HG03175 (cell line): ENCODE measurements at regions not wholly inside any gene's neighbourhood (a gene's known extent, or its start where the extent isn't known, plus 50 kb on each side); places are given as distances from the start of the nearest gene placed in this dataset.

Experiments
- ATAC-seq: cut with Tn5 transposase; IDR thresholded peaks from one replicate; pipeline ENCODE4 v1.9.1; 2021; ENCODE audit warnings: mild to moderate bottlenecking, moderate library complexity; ENCODE audit not compliant: unreplicated experiment

DNA sequence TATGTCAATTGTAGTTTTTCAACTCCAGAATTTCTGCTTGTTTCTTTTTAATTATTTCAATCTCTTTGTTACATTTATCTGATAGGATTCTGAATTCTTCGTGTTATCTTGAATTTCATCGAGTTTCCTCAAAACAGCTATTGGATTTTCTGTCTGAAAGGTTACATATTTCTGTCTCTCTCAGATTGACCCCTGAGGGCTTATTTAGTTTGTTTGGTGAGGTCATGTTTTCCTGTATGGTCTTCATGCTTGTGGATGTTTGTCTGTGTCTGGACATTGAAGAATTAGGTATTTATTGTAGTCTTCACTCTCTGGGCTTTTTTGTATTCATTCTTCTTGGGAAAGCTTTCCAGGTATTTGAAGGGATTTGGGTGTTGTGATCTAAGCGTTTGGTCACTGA, 85.6 kb downstream of the SNAPC1 start:
- no peak for ATAC-seq

DNA sequence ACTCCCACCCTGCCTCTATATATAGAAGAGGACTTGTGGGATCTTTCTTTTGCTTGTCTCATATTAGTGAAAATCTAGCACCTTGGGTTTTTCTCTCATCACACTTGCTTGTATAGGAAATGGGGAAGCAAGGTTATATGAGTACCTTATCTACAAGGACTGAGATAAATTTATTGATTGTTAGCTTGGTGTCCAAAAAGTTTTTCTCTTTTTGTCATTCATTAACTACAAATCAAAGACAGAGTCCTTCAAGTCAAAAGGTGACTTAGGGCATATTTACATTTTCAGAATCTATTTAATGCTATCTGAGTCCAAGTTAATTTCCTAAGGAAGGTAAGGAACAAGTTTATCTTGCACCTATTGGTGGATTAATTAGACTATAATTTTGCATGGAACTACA, 92.7 kb downstream of the SNAPC1 start:
- no peak for ATAC-seq

DNA sequence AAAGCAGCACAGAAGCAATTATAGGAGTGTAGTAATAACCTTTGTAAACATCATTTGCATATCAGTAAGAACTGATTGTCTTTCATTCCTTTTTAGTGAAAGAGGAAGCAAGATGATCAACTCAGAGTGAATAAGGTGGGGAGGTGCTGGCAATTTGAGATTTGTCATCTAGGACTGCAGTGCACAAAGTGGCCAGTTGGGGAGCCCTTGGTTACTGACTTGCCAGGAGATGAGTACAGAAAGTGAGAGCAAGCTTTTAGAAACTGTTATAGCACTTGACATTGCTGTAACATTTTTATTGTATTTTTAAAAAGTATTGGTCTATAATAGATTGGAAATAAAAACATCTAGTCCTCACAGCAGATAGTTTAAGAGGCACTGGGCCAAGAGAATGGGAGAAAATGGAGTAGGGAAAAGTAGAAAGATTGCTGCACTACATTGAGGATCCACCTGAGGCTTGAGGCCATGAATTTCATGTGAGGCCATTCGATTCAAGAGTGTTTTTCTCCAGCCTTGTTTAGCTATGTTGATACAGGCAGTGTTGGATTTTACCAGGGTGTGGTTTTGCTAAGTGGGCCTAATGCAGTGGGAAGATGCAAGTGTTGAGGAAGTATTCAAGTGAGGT, 98.2 kb downstream of the SNAPC1 start:
- peak; percentile 100 for ATAC-seq

DNA sequence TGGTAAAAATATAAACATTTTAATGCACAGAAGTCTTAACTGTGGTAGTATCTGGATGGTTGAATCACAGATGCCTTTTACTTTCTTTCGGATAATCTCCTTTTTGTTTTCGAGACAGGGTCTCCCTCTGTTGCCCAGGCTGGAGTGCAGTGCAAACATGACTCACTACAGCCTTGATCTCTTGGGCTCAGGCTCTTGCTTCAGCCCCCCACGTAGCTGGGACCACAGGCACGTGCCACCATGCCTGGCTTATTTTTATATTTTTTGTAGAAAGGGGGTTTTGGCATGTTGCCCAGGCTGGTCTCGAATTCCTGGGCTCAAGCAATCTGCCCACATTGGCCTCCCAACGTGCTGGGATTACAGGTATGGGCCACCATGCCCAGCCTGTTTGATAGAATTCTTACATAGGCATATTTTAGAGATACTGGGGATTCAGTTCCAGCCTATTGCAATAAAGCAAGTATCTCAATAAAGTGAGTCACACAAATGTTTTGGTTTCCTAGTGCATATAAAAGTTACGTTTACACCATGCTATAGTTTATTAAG, 99.2 kb downstream of the SNAPC1 start:
- no peak for ATAC-seq

DNA sequence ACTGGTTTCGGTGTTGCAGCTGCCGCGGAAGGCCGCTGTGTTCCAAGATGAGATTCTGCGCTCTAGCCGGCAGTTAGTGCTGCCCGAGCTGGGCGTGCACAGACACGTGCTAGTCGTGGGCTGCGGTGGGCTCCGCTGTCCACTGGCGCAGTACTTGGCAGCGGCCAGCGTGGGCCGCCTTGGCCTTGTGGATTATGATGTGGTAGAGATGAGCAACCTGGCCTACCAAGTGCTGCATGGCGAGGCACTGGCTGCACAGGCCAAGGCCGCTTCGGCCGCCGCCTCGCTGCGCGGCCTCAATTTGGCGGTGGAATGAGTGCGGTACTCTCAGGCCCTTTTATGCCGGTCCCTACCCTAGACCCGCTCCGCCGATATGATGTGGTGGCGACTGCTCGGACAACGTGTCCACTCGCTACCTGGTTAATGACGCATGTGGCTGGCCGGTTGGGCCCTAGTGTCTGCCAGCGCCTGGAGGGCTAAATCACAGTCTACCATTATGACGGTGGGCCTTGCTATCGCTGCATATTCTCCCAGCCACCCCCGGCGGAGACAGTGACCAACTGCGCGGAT, 102.2 kb downstream of the SNAPC1 start:
- ATAC-seq: no peak

DNA sequence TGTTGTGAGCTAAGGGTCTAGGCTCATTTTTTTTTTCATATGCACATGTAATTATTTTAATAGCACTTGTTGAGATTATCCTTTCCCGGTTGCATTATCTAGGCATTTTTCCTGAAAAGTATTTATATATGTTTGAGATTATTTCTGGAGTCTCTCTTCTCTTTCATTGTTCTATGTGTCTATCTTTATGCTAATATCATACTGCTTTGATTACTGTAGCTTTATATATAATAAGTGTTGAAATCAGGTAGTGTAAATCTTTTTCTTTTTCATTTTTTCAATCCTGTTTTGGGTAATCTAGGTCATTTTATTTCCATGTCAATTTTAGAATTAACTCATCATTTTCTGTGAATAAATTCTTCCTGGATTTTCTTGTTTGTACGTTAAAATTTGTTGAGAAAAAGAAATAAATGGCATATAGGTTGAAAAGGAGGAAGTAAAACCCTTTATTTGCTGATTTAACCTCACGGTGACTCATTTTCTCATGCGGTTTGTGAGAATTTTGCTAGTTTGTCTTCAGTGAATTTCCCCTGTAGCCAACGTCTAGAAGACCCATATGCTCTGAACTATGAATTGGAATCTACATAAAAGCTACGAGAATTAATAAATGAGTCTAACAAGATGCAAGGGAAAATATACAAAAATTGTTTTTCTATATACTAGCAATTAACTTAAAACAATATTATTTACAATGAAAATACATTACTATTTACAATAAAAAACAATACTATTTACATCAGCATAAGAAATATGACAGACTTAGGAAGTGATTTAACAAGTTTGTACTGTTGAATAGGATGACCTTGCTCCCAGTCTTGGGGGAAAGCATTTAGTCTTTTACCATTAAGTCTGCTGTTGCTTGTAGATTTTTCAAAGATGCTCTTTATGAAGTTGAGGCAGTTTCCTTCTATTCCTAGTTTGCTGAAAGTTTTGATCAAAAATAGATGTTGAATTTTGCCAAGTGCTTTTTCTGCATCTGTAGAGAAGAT, 105.0 kb downstream of the SNAPC1 start:
- peak; percentile 96 for ATAC-seq

DNA sequence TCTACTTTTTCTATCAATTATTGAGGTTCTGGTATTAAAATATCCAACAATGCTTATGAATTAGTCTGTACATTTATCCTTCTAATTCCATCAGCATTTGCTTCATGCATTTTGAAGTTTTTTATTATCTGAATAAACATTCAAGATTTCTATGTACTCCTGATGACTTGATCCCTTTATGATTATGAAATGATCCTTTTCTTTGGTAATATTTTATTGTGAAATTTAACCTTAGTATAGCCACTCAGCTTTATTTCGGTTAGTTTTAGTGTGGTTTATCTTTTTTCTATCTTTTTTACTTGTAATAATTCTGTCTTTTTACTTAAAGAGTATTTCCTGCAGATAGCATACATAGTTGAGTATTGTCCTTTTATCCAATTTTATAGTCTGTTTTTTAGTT, 106.6 kb downstream of the SNAPC1 start:
- ATAC-seq: no peak

DNA sequence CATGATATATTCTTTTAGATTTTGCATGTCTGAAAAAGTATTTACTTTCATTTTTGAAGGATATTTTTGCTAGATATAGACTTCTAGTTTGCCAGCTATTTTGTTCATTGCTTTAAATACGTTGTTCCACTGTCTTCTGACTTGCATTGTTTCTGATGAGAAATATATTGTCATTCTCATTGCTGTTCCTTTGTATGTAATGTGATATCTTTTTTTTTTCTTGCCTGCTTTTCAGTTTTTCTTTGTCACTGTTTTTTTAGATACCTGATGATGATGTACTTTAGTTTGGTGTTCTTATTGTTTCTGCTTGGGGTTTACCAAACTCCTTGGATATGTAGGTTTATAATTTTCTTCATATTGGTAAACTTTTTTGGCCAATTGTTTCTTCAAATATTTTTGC, 107.9 kb downstream of the SNAPC1 start:
- no peak for ATAC-seq

DNA sequence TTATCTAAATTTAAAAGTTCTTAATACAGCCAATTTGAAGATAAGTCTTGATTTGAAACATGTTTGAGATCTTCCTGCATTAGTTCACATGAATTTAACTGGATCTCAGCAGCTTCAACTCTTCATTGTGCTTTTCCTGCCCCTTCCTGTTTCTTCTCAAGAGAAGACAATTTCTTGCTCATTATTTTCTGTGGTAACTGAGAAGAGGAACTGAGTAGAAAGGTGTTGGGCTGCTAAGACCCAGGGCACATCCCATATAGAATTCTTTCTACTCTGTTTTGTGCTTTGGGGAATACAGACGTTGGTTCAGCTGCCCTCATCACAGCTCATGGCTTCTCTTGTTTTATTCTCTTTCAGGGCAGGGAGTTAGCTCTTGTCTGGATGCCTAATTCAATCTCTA, 110.2 kb downstream of the SNAPC1 start:
- ATAC-seq: peak; percentile 98

DNA sequence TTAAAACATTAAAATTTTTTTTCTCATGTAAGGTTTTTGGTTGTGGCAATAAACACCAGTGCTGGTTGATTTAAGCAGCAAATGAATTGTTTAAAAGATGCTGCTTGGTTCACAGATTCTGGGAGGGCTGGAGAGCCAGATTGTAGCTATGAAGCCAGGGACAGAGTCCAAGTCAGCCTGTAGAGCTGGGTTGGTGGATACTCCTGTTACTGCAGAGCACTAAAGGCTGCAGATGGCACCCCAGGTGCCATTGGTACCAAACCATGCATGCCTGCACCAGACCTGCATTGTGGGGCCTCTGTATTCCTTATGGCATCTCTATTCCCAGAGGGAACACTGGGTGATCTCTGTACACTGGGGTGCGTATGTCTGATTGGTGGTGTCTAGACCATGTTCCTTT, 113.3 kb downstream of the SNAPC1 start:
- no peak for ATAC-seq

DNA sequence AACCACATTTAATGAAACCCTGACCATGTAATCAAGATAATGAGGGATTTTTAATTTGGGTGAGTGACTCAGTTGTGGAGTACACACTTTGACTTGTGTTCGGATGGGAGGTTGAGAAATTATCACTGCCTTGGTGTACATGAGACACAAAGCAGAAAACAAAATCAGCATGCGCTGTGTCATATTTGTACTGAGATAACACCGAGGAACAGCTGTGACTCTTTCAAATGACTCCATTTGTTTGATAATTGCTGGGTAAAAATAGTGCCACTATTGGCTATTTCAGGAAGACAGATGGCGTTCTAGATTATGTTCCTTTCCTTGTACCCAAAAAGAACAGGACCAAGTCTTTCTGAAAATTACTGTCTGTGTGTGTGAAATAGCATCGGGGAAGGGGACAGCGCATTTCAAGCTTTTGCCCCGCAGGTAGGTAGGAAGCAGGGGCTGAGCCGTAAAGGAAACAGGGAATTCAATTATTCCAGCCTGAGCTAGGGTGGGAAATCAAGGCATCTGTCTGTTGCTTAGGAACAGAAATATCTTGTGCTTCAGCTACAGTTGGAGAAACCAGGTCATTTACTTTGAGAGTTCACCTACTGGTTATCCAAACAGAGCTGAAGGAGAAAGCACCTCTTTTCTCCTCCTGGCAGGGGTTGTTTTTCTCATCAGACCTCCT, 114.3 kb downstream of the SNAPC1 start:
- no peak for ATAC-seq

DNA sequence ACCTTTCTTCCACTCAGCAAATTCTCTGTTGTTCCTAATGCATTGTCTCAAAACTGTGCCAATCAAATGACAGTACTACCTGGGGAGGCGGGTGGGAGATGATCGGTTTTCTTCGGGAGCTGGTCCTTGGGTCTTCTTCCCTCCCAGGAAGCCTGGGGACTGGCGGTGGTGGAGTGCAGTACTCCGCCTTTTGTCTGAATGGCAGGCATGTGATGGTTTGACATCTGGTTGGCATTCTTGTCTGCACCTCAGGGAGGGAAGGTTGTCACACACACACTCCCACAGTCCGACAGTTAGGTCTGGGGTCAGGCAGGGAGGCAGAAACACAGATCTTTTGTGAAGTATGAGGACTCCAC, 114.8 kb downstream of the SNAPC1 start:
- no peak for ATAC-seq

DNA sequence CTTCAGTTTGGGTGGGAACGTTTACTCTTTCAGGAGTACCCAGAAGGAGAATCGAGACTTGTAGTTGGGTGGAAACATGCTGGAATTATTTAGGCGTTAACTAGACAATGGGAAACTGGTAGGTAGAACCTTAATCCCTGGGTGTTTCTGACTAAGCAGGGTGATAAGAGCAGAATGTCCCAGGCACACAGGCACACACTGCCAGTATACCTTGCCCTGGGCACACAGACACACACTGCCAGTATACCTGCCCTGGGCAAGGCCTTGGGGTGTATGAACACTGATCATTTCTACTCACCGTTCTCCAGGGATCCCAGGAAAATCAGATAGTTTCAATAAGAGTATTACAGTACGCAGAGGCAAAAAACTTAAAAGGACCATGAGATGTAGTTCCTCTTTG, 115.5 kb downstream of the SNAPC1 start:
- no peak for ATAC-seq

DNA sequence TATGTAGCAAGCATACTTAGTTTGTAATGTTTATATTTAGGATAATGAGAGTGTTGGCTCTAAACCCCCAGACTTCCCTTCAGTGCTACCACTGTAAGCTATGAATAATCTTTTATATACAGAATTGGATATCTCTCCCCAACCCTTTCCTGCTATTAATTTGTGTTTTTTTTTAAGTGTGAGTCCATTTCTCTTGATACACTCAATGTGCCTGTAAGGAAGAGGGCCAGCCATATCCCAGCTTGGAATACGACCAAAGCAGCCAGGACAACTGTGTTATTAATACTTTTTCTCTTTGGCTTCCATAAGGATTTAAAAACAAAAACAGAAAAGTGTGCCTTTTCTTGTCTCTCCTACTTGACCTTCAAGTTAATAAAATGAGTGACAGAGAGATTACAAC, 116.7 kb downstream of the SNAPC1 start:
- no peak for ATAC-seq

DNA sequence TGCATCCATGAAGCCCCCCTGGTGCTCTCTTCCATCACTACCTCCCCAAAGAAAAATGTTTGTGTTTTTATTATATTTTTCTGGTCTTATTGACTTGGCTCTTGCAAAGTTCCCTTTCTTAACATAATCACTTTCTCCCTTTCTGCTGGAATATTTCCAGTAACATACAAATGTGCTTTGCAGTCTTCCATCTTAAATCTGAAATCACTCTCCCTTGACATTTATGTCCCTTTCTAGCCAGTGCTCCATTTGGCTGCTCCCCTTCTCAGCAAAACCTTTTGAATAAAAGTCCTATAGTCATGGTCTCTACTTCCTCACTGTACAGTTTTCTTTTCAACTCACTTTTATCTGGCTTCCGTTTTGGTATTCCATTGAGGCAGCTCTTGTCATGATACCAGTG, 118.8 kb downstream of the SNAPC1 start:
- ATAC-seq: no peak

DNA sequence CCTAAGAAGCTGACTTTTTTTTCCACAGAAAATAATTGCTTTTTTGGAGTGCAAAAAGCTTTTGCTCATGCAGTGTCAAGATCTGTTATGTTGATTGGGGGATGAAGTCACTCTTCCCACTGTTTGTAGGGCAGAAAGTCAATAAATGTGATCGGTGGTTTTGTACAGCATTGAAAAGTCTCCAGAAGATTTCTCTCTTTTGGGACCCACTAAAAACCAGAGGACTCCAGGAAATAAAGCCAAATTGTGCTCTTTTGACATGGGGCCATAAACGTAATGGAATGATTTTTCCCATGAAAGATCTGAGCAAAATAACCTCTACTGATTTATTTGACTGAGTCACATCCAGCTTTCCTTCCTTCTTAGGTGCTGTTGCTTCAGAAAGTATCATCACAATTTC, 122.5 kb downstream of the SNAPC1 start:
- ATAC-seq: no peak

DNA sequence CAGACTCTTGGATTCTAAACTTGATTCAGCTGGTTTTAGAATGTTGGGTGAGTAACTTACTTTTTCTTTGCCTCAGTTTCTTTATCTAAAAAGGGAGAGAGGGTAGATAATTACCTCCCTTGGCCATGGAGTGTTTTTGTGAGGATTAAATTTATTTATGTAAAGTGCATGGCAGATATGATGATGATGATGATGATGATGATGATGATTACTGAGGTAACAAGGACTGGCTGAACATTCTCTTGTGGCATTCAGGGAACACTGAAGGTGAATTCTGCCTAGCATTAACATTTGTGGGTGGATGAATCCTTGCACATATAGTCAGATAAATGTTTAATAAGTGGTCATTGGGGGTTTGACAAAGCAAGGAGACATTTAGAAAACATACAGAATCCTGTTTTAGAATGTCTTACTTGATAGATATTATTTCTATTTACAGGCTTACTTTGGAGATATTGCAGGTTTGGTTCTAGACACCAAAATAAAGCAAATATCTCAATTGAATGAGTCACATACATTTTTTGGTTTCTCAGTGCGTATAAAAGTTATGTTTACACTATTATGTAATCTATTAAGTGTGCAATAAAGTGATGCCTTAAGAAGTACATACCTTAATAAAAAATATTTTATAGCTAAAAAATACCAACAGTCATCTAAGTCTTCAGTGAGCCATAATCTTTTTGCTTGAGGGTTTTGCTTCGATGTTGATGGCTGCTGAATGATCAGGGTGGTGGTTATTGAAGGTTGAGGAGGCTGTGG, 123.2 kb downstream of the SNAPC1 start:
- ATAC-seq: no peak

DNA sequence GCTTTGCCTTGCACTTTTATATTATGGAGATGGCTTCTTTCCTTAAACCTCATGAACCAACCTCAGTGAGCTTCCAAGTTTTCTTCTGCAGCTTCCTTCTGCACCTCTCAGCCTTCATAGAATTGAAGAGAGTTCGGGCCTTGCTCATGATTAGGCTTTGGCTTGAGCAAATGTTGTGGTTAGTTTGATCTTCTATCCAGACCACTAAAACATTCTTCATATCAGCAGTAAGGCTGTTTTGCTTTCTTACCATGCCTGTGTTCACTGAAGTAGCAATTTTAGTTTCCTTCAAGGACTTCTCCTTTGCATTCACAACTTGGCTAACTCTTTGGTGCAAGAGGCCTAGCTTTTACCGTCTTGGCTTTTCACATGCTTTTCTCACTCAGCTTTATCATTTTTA, 125.4 kb downstream of the SNAPC1 start:
- ATAC-seq: no peak

DNA sequence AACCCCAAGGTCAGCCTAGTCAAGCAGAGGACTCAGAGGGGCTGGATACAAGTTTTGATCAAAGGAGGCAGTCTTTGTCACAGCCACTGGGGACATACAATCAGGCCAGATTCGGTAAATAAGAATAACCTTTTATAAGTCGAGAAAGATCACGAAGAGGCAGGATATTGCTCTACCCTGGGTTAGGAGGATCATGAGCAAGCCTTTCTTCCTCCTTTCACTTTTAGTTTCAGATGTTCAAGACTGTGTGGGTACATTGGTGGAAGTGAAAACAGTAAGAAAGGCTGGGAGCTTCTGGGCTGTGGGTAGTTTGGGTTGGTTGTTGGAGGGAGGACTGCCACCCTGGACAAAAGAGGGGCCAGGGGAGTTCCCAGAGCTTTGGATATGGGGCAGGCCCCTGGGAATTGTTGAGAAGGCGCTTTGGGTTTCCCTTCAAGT, 127.7 kb downstream of the SNAPC1 start:
- peak; percentile 99 for ATAC-seq

DNA sequence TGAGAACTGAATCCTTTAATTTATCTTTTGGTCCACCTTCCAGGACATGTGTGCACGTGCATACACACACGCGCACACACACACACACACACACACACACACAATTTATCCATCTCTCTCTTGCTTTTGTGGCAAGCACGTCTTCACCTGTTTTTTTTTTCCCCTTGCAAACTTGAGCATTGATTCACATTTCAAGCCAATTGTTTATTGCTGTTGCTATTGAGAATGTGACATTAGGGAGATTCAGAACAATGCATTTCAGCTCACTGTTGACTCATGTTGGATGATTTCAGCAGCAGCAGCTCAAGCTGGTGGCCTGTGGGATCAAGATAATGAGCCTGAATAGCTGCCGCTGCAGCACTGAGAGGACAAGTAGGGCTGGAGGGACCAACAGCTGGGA, 128.9 kb downstream of the SNAPC1 start:
- ATAC-seq: no peak
